ENCODE measurements at regions not wholly inside any gene's neighbourhood (a gene's known extent, or its start where the extent isn't known, plus 50 kb on each side); places are given as distances from the start of the nearest gene placed in this dataset.

- TF ChIP-seq, protein P1, sequence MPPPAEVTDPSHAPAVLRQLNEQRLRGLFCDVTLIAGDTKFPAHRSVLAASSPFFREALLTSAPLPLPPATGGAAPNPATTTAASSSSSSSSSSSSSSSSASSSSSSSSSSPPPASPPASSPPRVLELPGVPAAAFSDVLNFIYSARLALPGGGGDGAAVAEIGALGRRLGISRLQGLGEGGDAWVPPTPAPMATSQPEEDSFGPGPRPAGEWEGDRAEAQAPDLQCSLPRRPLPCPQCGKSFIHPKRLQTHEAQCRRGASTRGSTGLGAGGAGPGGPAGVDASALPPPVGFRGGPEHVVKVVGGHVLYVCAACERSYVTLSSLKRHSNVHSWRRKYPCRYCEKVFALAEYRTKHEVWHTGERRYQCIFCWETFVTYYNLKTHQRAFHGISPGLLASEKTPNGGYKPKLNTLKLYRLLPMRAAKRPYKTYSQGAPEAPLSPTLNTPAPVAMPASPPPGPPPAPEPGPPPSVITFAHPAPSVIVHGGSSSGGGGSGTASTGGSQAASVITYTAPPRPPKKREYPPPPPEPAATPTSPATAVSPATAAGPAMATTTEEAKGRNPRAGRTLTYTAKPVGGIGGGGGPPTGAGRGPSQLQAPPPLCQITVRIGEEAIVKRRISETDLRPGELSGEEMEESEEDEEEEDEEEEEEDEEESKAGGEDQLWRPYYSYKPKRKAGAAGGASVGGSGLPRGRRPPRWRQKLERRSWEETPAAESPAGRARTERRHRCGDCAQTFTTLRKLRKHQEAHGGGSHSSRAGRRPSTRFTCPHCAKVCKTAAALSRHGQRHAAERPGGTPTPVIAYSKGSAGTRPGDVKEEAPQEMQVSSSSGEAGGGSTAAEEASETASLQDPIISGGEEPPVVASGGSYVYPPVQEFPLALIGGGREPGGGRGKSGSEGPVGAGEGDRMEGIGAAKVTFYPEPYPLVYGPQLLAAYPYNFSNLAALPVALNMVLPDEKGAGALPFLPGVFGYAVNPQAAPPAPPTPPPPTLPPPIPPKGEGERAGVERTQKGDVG (CRISPR knock-in tag; IDR thresholded peaks at IDR 0.05): no peak
- TF ChIP-seq, protein P2, sequence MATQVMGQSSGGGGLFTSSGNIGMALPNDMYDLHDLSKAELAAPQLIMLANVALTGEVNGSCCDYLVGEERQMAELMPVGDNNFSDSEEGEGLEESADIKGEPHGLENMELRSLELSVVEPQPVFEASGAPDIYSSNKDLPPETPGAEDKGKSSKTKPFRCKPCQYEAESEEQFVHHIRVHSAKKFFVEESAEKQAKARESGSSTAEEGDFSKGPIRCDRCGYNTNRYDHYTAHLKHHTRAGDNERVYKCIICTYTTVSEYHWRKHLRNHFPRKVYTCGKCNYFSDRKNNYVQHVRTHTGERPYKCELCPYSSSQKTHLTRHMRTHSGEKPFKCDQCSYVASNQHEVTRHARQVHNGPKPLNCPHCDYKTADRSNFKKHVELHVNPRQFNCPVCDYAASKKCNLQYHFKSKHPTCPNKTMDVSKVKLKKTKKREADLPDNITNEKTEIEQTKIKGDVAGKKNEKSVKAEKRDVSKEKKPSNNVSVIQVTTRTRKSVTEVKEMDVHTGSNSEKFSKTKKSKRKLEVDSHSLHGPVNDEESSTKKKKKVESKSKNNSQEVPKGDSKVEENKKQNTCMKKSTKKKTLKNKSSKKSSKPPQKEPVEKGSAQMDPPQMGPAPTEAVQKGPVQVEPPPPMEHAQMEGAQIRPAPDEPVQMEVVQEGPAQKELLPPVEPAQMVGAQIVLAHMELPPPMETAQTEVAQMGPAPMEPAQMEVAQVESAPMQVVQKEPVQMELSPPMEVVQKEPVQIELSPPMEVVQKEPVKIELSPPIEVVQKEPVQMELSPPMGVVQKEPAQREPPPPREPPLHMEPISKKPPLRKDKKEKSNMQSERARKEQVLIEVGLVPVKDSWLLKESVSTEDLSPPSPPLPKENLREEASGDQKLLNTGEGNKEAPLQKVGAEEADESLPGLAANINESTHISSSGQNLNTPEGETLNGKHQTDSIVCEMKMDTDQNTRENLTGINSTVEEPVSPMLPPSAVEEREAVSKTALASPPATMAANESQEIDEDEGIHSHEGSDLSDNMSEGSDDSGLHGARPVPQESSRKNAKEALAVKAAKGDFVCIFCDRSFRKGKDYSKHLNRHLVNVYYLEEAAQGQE (IDR thresholded peaks at IDR 0.05; ENCODE audit: low read depth, low read length): no peak
- TF ChIP-seq SMARCA5 (IDR thresholded peaks at IDR 0.05) (no peak), SKIL (IDR thresholded peaks at IDR 0.05; ENCODE audit: low read depth, poor library complexity, severe bottlenecking) (no peak)
- ChIA-PET RAD21 (ENCODE audit: unreplicated experiment) (no interaction called here), CTCF (interaction anchor here (0.7 kb wide), 1 partner anchor 269 kb away, joined by 3 read pairs; no protein-coding TSS in a partner anchor), POLR2A (no interaction called here), SMC1A (ENCODE audit: uncharacterized antibody, unreplicated experiment) (interaction anchor here (1.4 kb wide), 2 partner anchors 12 to 81 kb away, joined by 4 read pairs; no protein-coding TSS in a partner anchor)
- in situ Hi-C loops (cut with MboI): no loop called here
- Histone ChIP-seq H3K4me3 (no peak overlapping the region), H3K27ac (ENCODE audit: control insufficient read depth, insufficient read depth) (no peak overlapping the region), H2AFZ (ENCODE audit: control insufficient read depth, low read depth, low read length) (no peak overlapping the region), H3K27me3 (replicated peaks in 1 of 2; ENCODE audit: control insufficient read depth in 2 of 2, insufficient read depth in 2 of 2, low read length in 1 of 2) (no peaks in the 10 kb centered on the region; a peak in 2 of 4 replicates), H3K4me2 (ENCODE audit: control insufficient read depth, insufficient read depth) (no peak overlapping the region), H3K36me3 (ENCODE audit: control insufficient read depth in 2 of 2, insufficient read depth in 2 of 2, low read length in 1 of 2) (no peaks in the 10 kb centered on the region), H3K4me1 (ENCODE audit: control insufficient read depth, insufficient read depth, low read length) (no peaks in the 10 kb centered on the region), H3K79me2 (ENCODE audit: control insufficient read depth, insufficient read depth, low read length) (no peaks in the 10 kb centered on the region), H4K20me1 (ENCODE audit: control insufficient read depth, insufficient read depth) (no peaks in the 10 kb centered on the region; the same call in 1 of the 2 replicates), H3K9ac (ENCODE audit: control insufficient read depth, insufficient read depth, low read length) (no peak overlapping the region), H3K9me3 (replicated peaks; ENCODE audit: control insufficient read depth, insufficient read depth, low read length) (no peaks in the 10 kb centered on the region)
- intact Hi-C loops (cut with micrococcal nuclease; ENCODE audit: unreplicated experiment): no loop called here
- 61% methylated on average over 4 of the region's 4 CpGs for WGBS (ENCODE audit: insufficient coverage, insufficient replicate concordance, low lambda C conversion rate, missing lambda C conversion rate)
- FAIRE-seq: no peak
- BruUV-seq (replicated peaks): no TSS peak
- no peak for ATAC-seq
- no peak for DNase-seq (ENCODE audit: low read depth, low spot score)
Measured at GRCh38 chr6:14705841-14706377, 540.0 kb upstream of the JARID2 start.

Data from GM12878 (cell line).